Testis (tissue), 2 donors: ENCODE measurements at regions not wholly inside any gene's neighbourhood (a gene's known extent, or its start where the extent isn't known, plus 50 kb on each side); places are given as distances from the start of the nearest gene placed in this dataset.

Source experiments
- DNase-seq: peaks from one replicate; pipeline ENCODE4 v3.0.0-alpha.2; 2019
- H3K27ac ChIP-seq, 2 donors: fragments of 200-600 bp; sonication (generic); one replicate each; pipeline ENCODE4 v1.5.1; 2019
- H3K27me3 ChIP-seq: fragments of 200-600 bp; sonication (generic); one replicate; pipeline ENCODE4 v1.5.1; 2019
- H3K36me3 ChIP-seq: fragments of 200-600 bp; sonication (generic); one replicate; pipeline ENCODE4 v1.5.1; 2017; ENCODE audit warnings: low read depth; ENCODE audit errors: missing control alignments
- H3K4me1 ChIP-seq: fragments of 200-600 bp; sonication (generic); one replicate; pipeline ENCODE4 v1.5.1; 2019
- H3K4me3 ChIP-seq, 2 donors: fragments of 200-600 bp; sonication (generic); one replicate each; pipeline ENCODE4 v1.5.1; 2017 to 2019
- H3K9me3 ChIP-seq: fragments of 200-600 bp; sonication (generic); one replicate; pipeline ENCODE4 v1.5.1; 2017
- POLR2A ChIP-seq: fragments of 450-650 bp; IDR thresholded peaks from one replicate; pipeline ENCODE4 v1.6.1; 2017; ENCODE audit warnings: antibody characterized with exemption, mild to moderate bottlenecking, moderate library complexity
- WGBS, 2 donors: methylation state at CpG; one replicate each; pipeline ENCODE4 v1.1.5; 2018; 5-methylcytosine and 5-hydroxymethylcytosine counted together
- intact Hi-C: fragments of 100-400 bp; cut with DNase I; formaldehyde crosslinking; loops from one replicate; pipeline ENCODE4 v1.15.1; 2023; ENCODE audit warnings: low total_unique reads
- TF ChIP-seq, protein P1 (sequence below), 3 experiments: fragments of 450-650 bp in 2 of 3; fragments of 200-600 bp in 1 of 3; sonication (generic) in 1 of 3; IDR thresholded peaks; one replicate each; pipeline ENCODE4 v1.5.1; 2016 to 2019; ENCODE audit warnings: antibody characterized with exemption in 3 of 3, mild to moderate bottlenecking in 2 of 3, moderate library complexity in 1 of 3

DNA sequence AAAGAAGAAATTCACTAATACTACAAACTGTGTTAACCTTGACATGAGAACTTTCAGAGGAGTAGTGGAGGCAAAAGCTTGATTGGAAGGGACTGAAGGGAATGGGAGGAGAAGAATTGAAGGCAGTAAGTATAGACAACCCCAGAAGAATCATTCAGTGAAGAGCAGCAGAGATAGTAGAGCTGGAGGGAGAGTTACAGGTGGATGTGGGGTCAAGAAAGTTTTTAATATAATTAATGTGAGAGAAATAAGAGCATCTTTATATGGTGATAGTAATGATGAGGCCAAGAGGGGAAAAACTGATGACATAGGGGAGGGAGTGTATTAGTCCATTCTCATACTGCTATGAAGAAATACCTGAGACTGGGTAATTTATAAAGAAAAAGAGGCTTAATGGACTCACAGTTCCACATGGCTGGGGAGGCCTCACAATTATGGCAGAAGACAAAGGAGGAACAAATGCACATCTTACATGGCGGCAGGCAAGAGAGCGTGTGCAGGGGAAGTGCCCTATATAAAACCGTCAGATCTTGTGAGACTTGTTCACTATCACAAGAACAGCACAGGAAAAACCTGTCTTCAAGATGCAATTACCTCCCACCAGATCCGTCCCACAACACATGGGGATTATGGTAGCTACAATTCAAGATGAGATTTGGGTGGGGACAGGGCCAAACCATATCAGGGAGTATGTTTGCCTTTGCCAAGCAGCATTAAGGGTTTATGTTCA, 88.3 kb upstream of the PIK3CG start:
- H3K9me3 ChIP-seq, result no peaks in the 10 kb centered on the region
- 88 to 93% methylated on average over 4 of the region's 4 CpGs for WGBS, 2 donors
- intact Hi-C loops, result no loop called here
- no peaks in the 10 kb centered on the region for H3K27me3 ChIP-seq
- TF ChIP-seq, protein P1, sequence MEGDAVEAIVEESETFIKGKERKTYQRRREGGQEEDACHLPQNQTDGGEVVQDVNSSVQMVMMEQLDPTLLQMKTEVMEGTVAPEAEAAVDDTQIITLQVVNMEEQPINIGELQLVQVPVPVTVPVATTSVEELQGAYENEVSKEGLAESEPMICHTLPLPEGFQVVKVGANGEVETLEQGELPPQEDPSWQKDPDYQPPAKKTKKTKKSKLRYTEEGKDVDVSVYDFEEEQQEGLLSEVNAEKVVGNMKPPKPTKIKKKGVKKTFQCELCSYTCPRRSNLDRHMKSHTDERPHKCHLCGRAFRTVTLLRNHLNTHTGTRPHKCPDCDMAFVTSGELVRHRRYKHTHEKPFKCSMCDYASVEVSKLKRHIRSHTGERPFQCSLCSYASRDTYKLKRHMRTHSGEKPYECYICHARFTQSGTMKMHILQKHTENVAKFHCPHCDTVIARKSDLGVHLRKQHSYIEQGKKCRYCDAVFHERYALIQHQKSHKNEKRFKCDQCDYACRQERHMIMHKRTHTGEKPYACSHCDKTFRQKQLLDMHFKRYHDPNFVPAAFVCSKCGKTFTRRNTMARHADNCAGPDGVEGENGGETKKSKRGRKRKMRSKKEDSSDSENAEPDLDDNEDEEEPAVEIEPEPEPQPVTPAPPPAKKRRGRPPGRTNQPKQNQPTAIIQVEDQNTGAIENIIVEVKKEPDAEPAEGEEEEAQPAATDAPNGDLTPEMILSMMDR (IDR thresholded peaks at IDR 0.05), result no peak
- no peak for TF ChIP-seq POLR2A
- no peaks in the 10 kb centered on the region for H3K4me1 ChIP-seq
- no peaks in the 10 kb centered on the region for H3K36me3 ChIP-seq
- H3K4me3 ChIP-seq, result no peak overlapping the region
- no peak overlapping the region for H3K27ac ChIP-seq
- no peak for DNase-seq

DNA sequence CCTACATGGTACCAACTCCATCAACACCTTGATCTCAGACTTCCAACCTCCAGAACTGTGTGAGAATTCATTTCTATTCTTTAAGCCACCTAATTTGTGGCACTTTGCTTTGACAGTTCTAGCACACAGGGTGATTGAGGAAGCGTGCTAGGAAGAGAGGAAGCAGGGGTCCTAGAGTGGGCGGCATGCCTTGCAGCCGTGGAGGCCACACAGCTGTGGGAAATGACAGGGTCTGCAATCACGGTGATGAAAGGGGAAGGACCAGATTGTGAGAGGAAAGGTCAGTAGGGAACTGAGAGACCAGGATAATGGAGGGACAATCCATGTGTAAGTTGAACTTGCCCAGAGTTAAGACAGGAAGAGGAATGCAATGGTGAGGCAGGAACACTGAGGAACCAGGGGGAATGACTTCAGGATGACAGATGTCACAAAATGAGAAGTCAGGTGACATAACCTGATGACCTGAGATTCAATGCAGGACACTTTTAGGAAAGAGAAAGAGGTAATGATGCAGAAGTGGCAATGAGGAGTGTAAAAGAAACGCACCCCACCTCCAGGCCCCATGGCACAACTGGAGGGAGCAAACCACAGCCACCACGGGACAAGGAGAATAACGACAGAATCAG, 87.3 kb upstream of the PIK3CG start:
- no peaks in the 10 kb centered on the region for H3K9me3 ChIP-seq
- TF ChIP-seq POLR2A, result no peak
- TF ChIP-seq, protein P1 (IDR thresholded peaks at IDR 0.05), result no peak

DNA sequence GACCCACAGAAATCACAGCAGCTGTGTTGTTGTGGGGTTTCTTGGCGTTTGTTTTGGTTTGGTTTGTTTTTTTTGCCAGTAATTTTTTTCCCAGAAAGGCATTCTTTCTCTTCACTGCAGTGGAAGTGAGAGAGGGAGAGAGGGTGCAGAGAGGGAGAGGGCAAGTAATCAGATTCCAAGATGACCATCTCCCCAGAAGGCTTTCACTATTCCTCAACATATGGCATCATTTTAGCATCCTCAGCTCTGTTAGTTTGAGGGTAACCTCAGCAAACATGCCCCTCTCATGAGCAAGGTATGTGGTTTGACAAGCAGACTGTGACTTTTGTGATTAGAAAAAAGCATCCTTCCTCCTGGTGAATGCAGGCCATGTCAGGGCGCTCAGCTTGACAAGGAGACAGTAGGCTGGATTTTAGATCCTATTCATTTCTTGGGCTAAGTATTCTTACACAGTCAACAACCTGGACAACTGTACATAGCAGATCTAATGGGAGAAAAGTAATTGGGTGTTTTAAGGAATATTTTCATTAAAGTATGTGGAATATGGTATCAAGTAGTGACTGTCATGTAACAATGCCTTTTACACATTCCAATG, 86.3 kb upstream of the PIK3CG start:
- Histone ChIP-seq H3K27ac (no peak overlapping the region), H3K9me3 (no peaks in the 10 kb centered on the region), H3K4me1 (no peaks in the 10 kb centered on the region), H3K4me3 (no peak overlapping the region), H3K27me3 (no peaks in the 10 kb centered on the region), H3K36me3 (no peaks in the 10 kb centered on the region)
- 78 to 81% methylated on average over 2 of the region's 2 CpGs for WGBS, 2 donors
- no peak for TF ChIP-seq POLR2A
- TF ChIP-seq, protein P1 (IDR thresholded peaks at IDR 0.05), result no peak
- no peak for DNase-seq
- intact Hi-C loops, result no loop called here

More for the DNA sequence above, 87.3 kb upstream of the PIK3CG start:
- Histone ChIP-seq H3K4me1 (no peaks in the 10 kb centered on the region), H3K27ac (no peak overlapping the region), H3K4me3 (no peak overlapping the region), H3K36me3 (no peaks in the 10 kb centered on the region), H3K27me3 (no peaks in the 10 kb centered on the region)
- intact Hi-C loops, result no loop called here
- DNase-seq, result no peak
- 75 to 84% methylated on average over 7 of the region's 7 CpGs for WGBS, 2 donors

DNA sequence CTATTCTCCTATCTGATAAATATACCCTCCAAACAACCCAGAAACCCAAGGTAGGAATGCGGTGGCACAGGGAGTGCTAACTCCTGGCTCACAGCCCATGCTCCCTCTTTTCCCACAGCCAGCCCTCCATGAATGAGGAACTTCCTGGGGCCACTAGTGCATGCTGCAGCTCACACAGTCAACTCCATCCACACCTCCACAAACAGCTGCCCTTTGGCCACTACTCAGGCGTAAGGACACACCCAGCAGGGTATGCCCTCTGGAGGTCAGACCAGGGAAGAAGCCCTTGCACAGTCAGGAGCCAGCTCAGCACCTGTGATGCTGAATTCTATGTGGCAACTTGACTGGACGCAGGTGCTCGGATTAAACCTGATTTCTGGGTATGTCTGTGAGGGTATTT, 85.2 kb upstream of the PIK3CG start:
- no peak for DNase-seq
- intact Hi-C loops, result no loop called here
- H3K27me3 ChIP-seq, result no peaks in the 10 kb centered on the region
- no peaks in the 10 kb centered on the region for H3K9me3 ChIP-seq
- H3K36me3 ChIP-seq, result no peaks in the 10 kb centered on the region
- no peak overlapping the region for H3K27ac ChIP-seq
- WGBS, 2 donors, result 85 to 95% methylated on average over 4 of the region's 4 CpGs
- TF ChIP-seq POLR2A, result no peak
- TF ChIP-seq, protein P1 (IDR thresholded peaks at IDR 0.05), result no peak
- no peaks in the 10 kb centered on the region for H3K4me1 ChIP-seq
- no peak overlapping the region for H3K4me3 ChIP-seq
